ENCODE measurements at regions not wholly inside any gene's neighbourhood (a gene's known extent, or its start where the extent isn't known, plus 50 kb on each side); places are given as distances from the start of the nearest gene placed in this dataset.
A peak's percentile ranks its signal among the peaks of the same experiment; 100 is the strongest.

- in situ Hi-C loops (cut with MboI; ENCODE audit: low sequenced_read_pairs), result no loop called here
- no peak for DNase-seq (ENCODE audit: low spot score in 2 of 2)
Measured at GRCh38 chr11:121950160-121950559, 165.9 kb downstream of the BLID start.

DNA sequence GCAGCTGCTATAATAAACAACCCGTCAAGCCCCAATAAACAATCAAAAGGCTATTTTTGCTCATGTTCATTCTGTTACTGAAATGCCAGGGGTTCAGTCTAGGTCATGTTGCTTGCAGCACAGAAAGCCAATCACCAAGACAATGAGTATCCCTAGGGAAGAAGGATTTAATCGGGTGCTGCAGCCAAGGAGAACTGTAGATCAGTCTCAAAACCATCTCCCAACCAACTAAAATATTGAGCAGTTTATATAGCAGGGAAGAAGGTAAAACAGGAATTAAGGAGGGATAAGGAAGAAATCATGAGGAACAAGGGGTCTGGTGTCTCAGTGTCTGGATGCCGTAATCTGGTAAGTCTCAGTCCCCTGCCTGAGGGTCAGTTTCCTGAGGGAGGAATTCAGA is 169.5 kb downstream of the BLID start:
- no peaks in the 10 kb centered on the region for H3K27me3 ChIP-seq (ENCODE audit: low read depth)
- in situ Hi-C loops (cut with MboI; ENCODE audit: low sequenced_read_pairs), result no loop called here

More at GRCh38 chr11:121950160-121950559, 165.9 kb downstream of the BLID start:
- H3K4me3 ChIP-seq, result no peak overlapping the region
- H3K4me1 ChIP-seq, result no peaks in the 10 kb centered on the region
- H3K9me3 ChIP-seq, result 0 out of 2 replicates have a peak, but pooled peaks cover 3% of the 10 kb centered on the region
- H3K36me3 ChIP-seq (replicated peaks), result no peaks in the 10 kb centered on the region
- H3K27me3 ChIP-seq (ENCODE audit: low read depth), result no peaks in the 10 kb centered on the region

DNA sequence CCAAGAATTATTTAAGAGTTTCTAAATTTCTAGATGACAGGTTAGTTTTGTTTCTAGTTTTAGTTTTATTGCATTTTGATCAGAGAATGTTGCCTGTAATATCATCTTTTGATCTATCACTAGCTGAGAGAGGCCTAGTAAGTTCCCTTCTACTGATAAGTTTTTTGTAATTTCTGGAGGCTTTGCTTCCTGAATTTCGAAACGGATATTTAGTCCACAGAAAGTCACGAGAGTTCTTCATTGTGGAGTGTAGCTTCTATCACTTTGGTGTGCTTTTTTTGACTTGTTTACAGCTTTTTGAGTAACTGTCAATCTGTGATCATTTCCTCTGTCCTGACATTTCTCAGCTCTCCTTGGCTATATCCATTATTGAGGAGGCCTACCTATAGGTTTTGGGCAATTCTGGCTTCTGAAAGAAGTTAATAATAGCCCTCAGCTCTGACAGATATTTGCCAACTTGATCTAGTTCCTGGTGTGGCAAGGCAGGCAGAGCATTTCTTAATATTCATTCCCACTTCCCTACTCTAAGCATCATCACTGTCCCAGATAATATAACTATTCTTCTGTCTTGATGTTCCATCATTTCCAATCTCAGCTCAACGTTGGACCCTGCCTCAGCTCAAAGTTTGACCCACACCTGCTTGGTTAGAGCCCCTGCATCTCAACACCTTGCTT is 171.3 kb downstream of the BLID start:
- Histone ChIP-seq H3K4me3 (no peak overlapping the region), H3K27me3 (ENCODE audit: low read depth) (no peaks in the 10 kb centered on the region), H3K9me3 (0 out of 2 replicates have a peak, but pooled peaks cover 3% of the 10 kb centered on the region), H3K36me3 (replicated peaks) (no peaks in the 10 kb centered on the region), H3K4me1 (no peaks in the 10 kb centered on the region)
- in situ Hi-C loops (cut with MboI; ENCODE audit: low sequenced_read_pairs), result no loop called here
- DNase-seq (ENCODE audit: low spot score in 2 of 2), result no peak

More for the DNA sequence above, 169.5 kb downstream of the BLID start:
- H3K9me3 ChIP-seq, result 0 out of 2 replicates have a peak, but pooled peaks cover 3% of the 10 kb centered on the region
- H3K4me1 ChIP-seq, result no peaks in the 10 kb centered on the region
- H3K36me3 ChIP-seq (replicated peaks), result no peaks in the 10 kb centered on the region
- H3K4me3 ChIP-seq, result no peak overlapping the region
- DNase-seq (ENCODE audit: low spot score in 2 of 2), result no peak

DNA sequence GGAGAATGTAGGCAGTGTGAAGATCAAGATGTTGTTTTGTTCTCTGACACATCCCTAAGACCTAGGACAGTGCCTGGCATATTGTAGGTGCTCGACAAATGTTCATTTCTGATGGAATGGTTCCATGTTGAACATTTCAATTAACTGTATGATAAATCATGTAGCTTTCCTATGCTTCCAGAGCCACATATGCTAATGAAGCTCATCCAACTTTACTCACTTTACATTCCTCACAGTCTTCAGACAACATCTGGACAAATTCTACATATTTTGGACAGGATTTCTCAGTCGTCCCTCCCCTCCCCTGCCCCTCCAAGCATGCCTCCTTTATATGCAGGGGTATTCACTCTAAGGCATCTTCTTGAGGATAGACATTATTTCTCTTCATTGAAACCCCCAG is 177.9 kb downstream of the BLID start:
- Histone ChIP-seq H3K4me1 (no peaks in the 10 kb centered on the region), H3K36me3 (replicated peaks) (no peaks in the 10 kb centered on the region)

GRCh38 chr11:121936781-121937447 is 179.1 kb downstream of the BLID start:
- DNase-seq (ENCODE audit: low spot score in 2 of 2), result no peak
- in situ Hi-C loops (cut with MboI; ENCODE audit: low sequenced_read_pairs), result no loop called here
- Histone ChIP-seq H3K9me3 (no peaks in the 10 kb centered on the region), H3K27me3 (ENCODE audit: low read depth) (no peaks in the 10 kb centered on the region; the same call in 1 of the 2 replicates), H3K4me3 (no peak overlapping the region), H3K4me1 (no peaks in the 10 kb centered on the region), H3K36me3 (replicated peaks) (no peaks in the 10 kb centered on the region)

More for the DNA sequence above, 177.9 kb downstream of the BLID start:
- Histone ChIP-seq H3K4me3 (no peak overlapping the region), H3K27me3 (ENCODE audit: low read depth) (no peaks in the 10 kb centered on the region; the same call in 1 of the 2 replicates), H3K9me3 (no peaks in the 10 kb centered on the region)
- in situ Hi-C loops (cut with MboI; ENCODE audit: low sequenced_read_pairs), result no loop called here
- DNase-seq (ENCODE audit: low spot score in 2 of 2), result no peak

GRCh38 chr11:121936370-121936769 is 179.6 kb downstream of the BLID start:
- DNase-seq (ENCODE audit: low spot score in 2 of 2), result no peak
- H3K27me3 ChIP-seq (ENCODE audit: low read depth), result no peaks in the 10 kb centered on the region; the same call in 1 of the 2 replicates
- H3K9me3 ChIP-seq, result no peaks in the 10 kb centered on the region
- in situ Hi-C loops (cut with MboI; ENCODE audit: low sequenced_read_pairs), result no loop called here
- H3K4me1 ChIP-seq, result no peaks in the 10 kb centered on the region
- H3K36me3 ChIP-seq (replicated peaks), result no peaks in the 10 kb centered on the region
- H3K4me3 ChIP-seq, result no peak overlapping the region

DNA sequence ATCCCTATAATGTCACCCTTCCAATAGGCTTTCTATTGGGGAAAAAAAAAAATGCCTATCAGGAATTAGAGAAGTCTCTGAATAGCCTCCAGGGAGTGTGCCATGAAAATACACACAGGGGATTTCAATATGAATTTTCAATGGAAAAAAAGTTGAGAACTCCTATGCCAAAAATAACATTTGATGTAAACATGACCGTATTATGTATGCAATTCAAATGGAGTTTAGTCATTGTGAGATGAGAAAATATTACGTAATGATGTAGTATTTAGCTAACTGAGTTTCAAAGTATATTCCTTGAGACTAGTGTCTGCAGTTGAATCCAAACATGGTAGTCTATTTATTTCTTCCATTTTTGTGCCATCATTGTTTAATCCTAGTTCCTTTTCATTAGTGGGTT is 182.3 kb downstream of the BLID start:
- peaks cover 11% of the 10 kb centered on the region for H3K4me1 ChIP-seq
- in situ Hi-C loops (cut with MboI; ENCODE audit: low sequenced_read_pairs), result no loop called here
- no peaks in the 10 kb centered on the region; the same call in 1 of the 2 replicates for H3K27me3 ChIP-seq (ENCODE audit: low read depth)
- H3K36me3 ChIP-seq (replicated peaks), result no peaks in the 10 kb centered on the region
- H3K4me3 ChIP-seq, result no peak overlapping the region
- no peaks in the 10 kb centered on the region for H3K9me3 ChIP-seq
- DNase-seq (ENCODE audit: low spot score in 2 of 2), result no peak

- Histone ChIP-seq H3K36me3 (replicated peaks) (no peaks in the 10 kb centered on the region), H3K27me3 (ENCODE audit: low read depth) (no peaks in the 10 kb centered on the region; the same call in 1 of the 2 replicates), H3K4me1 (peaks cover 11% of the 10 kb centered on the region), H3K9me3 (no peaks in the 10 kb centered on the region), H3K4me3 (no peak overlapping the region)
- no peak for DNase-seq (ENCODE audit: low spot score in 2 of 2)
- in situ Hi-C loops (cut with MboI; ENCODE audit: low sequenced_read_pairs), result no loop called here
Measured at GRCh38 chr11:121933294-121933693, 182.7 kb downstream of the BLID start.

- no peaks in the 10 kb centered on the region for H3K9me3 ChIP-seq
- no peak for DNase-seq (ENCODE audit: low spot score in 2 of 2)
- no peaks in the 10 kb centered on the region; the same call in 1 of the 2 replicates for H3K27me3 ChIP-seq (ENCODE audit: low read depth)
- H3K4me3 ChIP-seq, result no peak overlapping the region
- in situ Hi-C loops (cut with MboI; ENCODE audit: low sequenced_read_pairs), result no loop called here
- no peaks in the 10 kb centered on the region for H3K36me3 ChIP-seq (replicated peaks)
- peaks cover 11% of the 10 kb centered on the region for H3K4me1 ChIP-seq
Measured at GRCh38 chr11:121932646-121933185, 183.3 kb downstream of the BLID start.

GRCh38 chr11:121931748-121932352 is 184.2 kb downstream of the BLID start:
- Histone ChIP-seq H3K4me3 (no peak overlapping the region), H3K9me3 (no peaks in the 10 kb centered on the region), H3K4me1 (peaks cover 11% of the 10 kb centered on the region), H3K27me3 (ENCODE audit: low read depth) (no peaks in the 10 kb centered on the region), H3K36me3 (replicated peaks) (no peaks in the 10 kb centered on the region)
- DNase-seq (ENCODE audit: low spot score in 2 of 2), result no peak
- in situ Hi-C loops (cut with MboI; ENCODE audit: low sequenced_read_pairs), result no loop called here

DNA sequence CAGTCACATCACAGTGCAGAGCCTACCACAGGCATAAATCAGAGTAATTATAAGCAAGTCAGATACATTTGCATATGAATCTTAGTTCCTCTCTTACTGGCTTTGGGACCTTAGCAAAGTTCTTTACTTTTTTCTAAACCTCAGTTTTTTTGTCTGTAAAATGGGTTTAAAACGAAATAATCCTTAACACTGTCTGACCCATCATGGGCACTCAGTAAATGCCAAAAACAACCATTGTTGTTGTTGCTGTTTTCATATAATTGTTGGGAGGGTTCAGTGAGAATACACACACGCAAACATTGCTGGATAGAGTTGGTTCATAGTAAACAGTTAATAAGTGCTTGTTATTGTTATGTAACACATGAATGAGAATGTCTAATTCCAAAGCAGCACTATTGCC is 184.9 kb downstream of the BLID start:
- H3K4me1 ChIP-seq, result peaks cover 11% of the 10 kb centered on the region
- H3K4me3 ChIP-seq, result no peak overlapping the region
- H3K36me3 ChIP-seq (replicated peaks), result no peaks in the 10 kb centered on the region
- in situ Hi-C loops (cut with MboI; ENCODE audit: low sequenced_read_pairs), result no loop called here
- H3K27me3 ChIP-seq (ENCODE audit: low read depth), result no peaks in the 10 kb centered on the region
- no peak for DNase-seq (ENCODE audit: low spot score in 2 of 2)
- H3K9me3 ChIP-seq, result no peaks in the 10 kb centered on the region

GRCh38 chr11:121930004-121930965 is 185.7 kb downstream of the BLID start:
- H3K4me1 ChIP-seq, result peaks cover 11% of the 10 kb centered on the region
- no peaks in the 10 kb centered on the region for H3K36me3 ChIP-seq (replicated peaks)
- no peaks in the 10 kb centered on the region for H3K27me3 ChIP-seq (ENCODE audit: low read depth)
- H3K9me3 ChIP-seq, result no peaks in the 10 kb centered on the region
- H3K4me3 ChIP-seq, result no peak overlapping the region
- in situ Hi-C loops (cut with MboI; ENCODE audit: low sequenced_read_pairs), result no loop called here
- DNase-seq (ENCODE audit: low spot score in 2 of 2), result peak in 1 of 2 experiments; percentile 9

DNA sequence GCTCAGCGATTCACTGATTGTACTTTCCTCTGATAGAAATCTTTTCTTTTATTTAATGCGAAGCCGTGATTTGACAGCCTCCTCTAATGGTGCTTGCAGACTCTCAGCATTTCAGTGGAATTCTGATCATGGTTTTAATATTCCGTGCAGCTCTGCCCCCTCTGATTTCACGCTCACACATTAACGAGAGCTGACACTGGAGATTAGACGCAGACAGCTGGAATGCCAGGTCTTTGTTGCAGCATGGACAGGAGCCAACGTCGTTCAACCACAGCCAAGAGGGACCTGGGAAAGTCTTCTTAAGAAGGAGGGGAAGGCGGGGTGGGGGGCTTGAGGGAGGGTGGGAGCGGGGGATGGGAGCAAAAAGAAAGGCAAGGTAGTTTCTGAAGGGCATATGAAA is 186.4 kb downstream of the BLID start:
- peak; percentile 63 to 66 for DNase-seq (ENCODE audit: low spot score in 2 of 2)
- Histone ChIP-seq H3K4me3 (no peak overlapping the region), H3K27me3 (ENCODE audit: low read depth) (no peaks in the 10 kb centered on the region), H3K9me3 (no peaks in the 10 kb centered on the region), H3K36me3 (replicated peaks) (no peaks in the 10 kb centered on the region), H3K4me1 (peaks cover 11% of the 10 kb centered on the region)
- in situ Hi-C loops (cut with MboI; ENCODE audit: low sequenced_read_pairs), result no loop called here
